ENCODE measurements at regions not wholly inside any gene's neighbourhood (a gene's known extent, or its start where the extent isn't known, plus 50 kb on each side); places are given as distances from the start of the nearest gene placed in this dataset.

DNA sequence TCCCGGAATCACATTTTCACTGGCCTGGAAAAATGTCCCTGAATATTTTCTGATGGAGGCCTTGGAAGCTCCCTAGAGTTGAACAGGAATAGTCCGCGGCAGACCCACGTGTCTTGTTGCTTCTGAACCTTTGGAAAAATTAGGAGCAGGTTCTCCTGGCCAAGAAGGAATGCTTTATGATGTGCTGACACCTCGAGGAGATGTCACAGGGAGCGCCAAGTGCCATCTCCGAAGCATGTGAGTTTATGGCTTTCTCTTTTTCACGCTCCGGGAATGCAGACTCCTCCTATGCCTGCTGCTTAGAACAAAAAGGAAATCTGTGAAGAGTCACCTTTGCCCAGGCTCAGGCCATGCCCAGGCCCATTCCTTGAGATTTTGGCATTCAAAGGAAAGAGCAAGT lies 84.6 kb downstream of the BOD1 start:
- TF ChIP-seq, protein P1, sequence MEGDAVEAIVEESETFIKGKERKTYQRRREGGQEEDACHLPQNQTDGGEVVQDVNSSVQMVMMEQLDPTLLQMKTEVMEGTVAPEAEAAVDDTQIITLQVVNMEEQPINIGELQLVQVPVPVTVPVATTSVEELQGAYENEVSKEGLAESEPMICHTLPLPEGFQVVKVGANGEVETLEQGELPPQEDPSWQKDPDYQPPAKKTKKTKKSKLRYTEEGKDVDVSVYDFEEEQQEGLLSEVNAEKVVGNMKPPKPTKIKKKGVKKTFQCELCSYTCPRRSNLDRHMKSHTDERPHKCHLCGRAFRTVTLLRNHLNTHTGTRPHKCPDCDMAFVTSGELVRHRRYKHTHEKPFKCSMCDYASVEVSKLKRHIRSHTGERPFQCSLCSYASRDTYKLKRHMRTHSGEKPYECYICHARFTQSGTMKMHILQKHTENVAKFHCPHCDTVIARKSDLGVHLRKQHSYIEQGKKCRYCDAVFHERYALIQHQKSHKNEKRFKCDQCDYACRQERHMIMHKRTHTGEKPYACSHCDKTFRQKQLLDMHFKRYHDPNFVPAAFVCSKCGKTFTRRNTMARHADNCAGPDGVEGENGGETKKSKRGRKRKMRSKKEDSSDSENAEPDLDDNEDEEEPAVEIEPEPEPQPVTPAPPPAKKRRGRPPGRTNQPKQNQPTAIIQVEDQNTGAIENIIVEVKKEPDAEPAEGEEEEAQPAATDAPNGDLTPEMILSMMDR (IDR thresholded peaks at IDR 0.05; ENCODE audit: low read length), result no peak
- no peak for TF ChIP-seq EZH2 (IDR thresholded peaks at IDR 0.05; ENCODE audit: borderline replicate concordance, low read length)

Measured in OCI-LY1 (cell line).